Neural cell (in vitro differentiated cells): ENCODE measurements at regions not wholly inside any gene's neighbourhood (a gene's known extent, or its start where the extent isn't known, plus 50 kb on each side); places are given as distances from the start of the nearest gene placed in this dataset.
"Not testable (repeated sequence)": the region's sequence is repeated elsewhere in the genome, so short reads cannot be mapped to it uniquely, and the experiment has no call there.

Experiments
- H2AFZ ChIP-seq: fragments of 200-600, 300-800 bp; sonication (generic), shearing (Covaris generic); 2 replicates; pipeline ENCODE4 v1.6.0; 2014; ENCODE audit warnings: low read depth, mild to moderate bottlenecking, antibody characterized with exemption, low read length, moderate library complexity
- H3F3A ChIP-seq: fragments of 200-600 bp; shearing (Covaris generic); 2 replicates; pipeline ENCODE4 v1.6.1; 2016; ENCODE audit warnings: mild to moderate bottlenecking, moderate library complexity, mixed read lengths, antibody characterized with exemption, low read length; ENCODE audit not compliant: insufficient read depth, poor library complexity, severe bottlenecking
- H3K27ac ChIP-seq: fragments of 200-600, 300-800 bp; sonication (generic), shearing (Covaris generic); 2 replicates; pipeline ENCODE4 v1.5.1; 2014; ENCODE audit warnings: mild to moderate bottlenecking, low read length, moderate library complexity
- H3K27me3 ChIP-seq: fragments of 300-800, 200-600 bp; sonication (generic), shearing (Covaris generic); 2 replicates; pipeline ENCODE4 v1.6.0; 2014; ENCODE audit warnings: mild to moderate bottlenecking, low read depth, low read length, moderate library complexity; ENCODE audit not compliant: insufficient read depth
- H3K36me3 ChIP-seq: fragments of 300-800, 200-600 bp; sonication (generic), shearing (Covaris generic); 2 replicates; pipeline ENCODE4 v1.5.1; 2014; ENCODE audit warnings: mild to moderate bottlenecking, antibody characterized with exemption, low read length, moderate library complexity; ENCODE audit not compliant: insufficient read depth
- H3K4me2 ChIP-seq: fragments of 300-800, 200-600 bp; sonication (generic), shearing (Covaris generic); 2 replicates; pipeline ENCODE4 v1.6.0; 2014; ENCODE audit warnings: mild to moderate bottlenecking, low read length
- H3K4me3 ChIP-seq: fragments of 300-800, 200-600 bp; sonication (generic), shearing (Covaris generic); 2 replicates; pipeline ENCODE4 v1.5.1; 2014; ENCODE audit warnings: mild to moderate bottlenecking, low read length, moderate library complexity
- H3K79me2 ChIP-seq: fragments of 200-600 bp; shearing (Covaris generic); replicated peaks from 2 replicates; pipeline ENCODE4 v1.6.0; 2014; ENCODE audit warnings: mild to moderate bottlenecking, low read length, moderate library complexity; ENCODE audit not compliant: insufficient read depth
- H3K9ac ChIP-seq: fragments of 300-800, 200-600 bp; sonication (generic), shearing (Covaris generic); 2 replicates; pipeline ENCODE4 v1.6.1; 2016; ENCODE audit warnings: mild to moderate bottlenecking, low read length, mixed read lengths
- H3K9me2 ChIP-seq: fragments of 200-600 bp; shearing (Covaris generic); 2 replicates; pipeline ENCODE4 v1.6.1; 2016; ENCODE audit warnings: mild to moderate bottlenecking, low read length, mixed read lengths; ENCODE audit not compliant: insufficient read depth
- H3K9me3 ChIP-seq: fragments of 200-600, 300-800 bp; sonication (generic), shearing (Covaris generic); 2 replicates; pipeline ENCODE4 v1.6.1; 2016; ENCODE audit warnings: mild to moderate bottlenecking, mixed run types, low read length, moderate library complexity, mixed read lengths
- H4K20me1 ChIP-seq: fragments of 200-600 bp; shearing (Covaris generic); 2 replicates; pipeline ENCODE4 v1.6.1; 2016; ENCODE audit warnings: mild to moderate bottlenecking, mixed run types; ENCODE audit not compliant: insufficient read depth
- EP300 ChIP-seq: fragments of 450-650 bp; conservative IDR thresholded peaks from 2 replicates; pipeline ENCODE4 v1.6.1; 2014; ENCODE audit warnings: antibody characterized with exemption, mild to moderate bottlenecking, moderate library complexity; ENCODE audit not compliant: poor library complexity, severe bottlenecking
- EZH2 ChIP-seq: fragments of 200-600, 300-800 bp; shearing (Covaris generic), sonication (generic); IDR thresholded peaks from 2 replicates; pipeline ENCODE4 v1.6.1; 2014; ENCODE audit warnings: antibody characterized with exemption, low read length, borderline replicate concordance, mild to moderate bottlenecking; ENCODE audit not compliant: insufficient read depth, poor library complexity, severe bottlenecking
- MXI1 ChIP-seq: fragments of 450-650 bp; conservative IDR thresholded peaks from 2 replicates; pipeline ENCODE4 v1.6.1; 2014; ENCODE audit warnings: antibody characterized with exemption, mild to moderate bottlenecking; ENCODE audit not compliant: poor library complexity, severe bottlenecking
- POLR2AphosphoS5 ChIP-seq: IDR thresholded peaks from 2 replicates; pipeline ENCODE4 v1.6.1; 2012
- RAD21 ChIP-seq: fragments of 450-650 bp; conservative IDR thresholded peaks from 2 replicates; pipeline ENCODE4 v1.6.1; 2014; ENCODE audit warnings: antibody characterized with exemption, mild to moderate bottlenecking, moderate library complexity
- SMC3 ChIP-seq: fragments of 450-650 bp; conservative IDR thresholded peaks from 2 replicates; pipeline ENCODE4 v1.6.1; 2014; ENCODE audit warnings: antibody characterized with exemption, mild to moderate bottlenecking, moderate library complexity; ENCODE audit not compliant: poor library complexity
- TAF1 ChIP-seq: IDR thresholded peaks from 2 replicates; pipeline ENCODE4 v1.6.1; 2012; ENCODE audit warnings: low read depth
- TF ChIP-seq, protein P1 (sequence below): IDR thresholded peaks from 2 replicates; pipeline ENCODE4 v1.6.1; 2012; ENCODE audit warnings: borderline replicate concordance
- TF ChIP-seq, protein P2 (sequence below): fragments of 450-650 bp; IDR thresholded peaks from 2 replicates; pipeline ENCODE4 v1.5.1; 2014; ENCODE audit warnings: antibody characterized with exemption, mild to moderate bottlenecking, moderate library complexity; ENCODE audit not compliant: poor library complexity, severe bottlenecking

DNA sequence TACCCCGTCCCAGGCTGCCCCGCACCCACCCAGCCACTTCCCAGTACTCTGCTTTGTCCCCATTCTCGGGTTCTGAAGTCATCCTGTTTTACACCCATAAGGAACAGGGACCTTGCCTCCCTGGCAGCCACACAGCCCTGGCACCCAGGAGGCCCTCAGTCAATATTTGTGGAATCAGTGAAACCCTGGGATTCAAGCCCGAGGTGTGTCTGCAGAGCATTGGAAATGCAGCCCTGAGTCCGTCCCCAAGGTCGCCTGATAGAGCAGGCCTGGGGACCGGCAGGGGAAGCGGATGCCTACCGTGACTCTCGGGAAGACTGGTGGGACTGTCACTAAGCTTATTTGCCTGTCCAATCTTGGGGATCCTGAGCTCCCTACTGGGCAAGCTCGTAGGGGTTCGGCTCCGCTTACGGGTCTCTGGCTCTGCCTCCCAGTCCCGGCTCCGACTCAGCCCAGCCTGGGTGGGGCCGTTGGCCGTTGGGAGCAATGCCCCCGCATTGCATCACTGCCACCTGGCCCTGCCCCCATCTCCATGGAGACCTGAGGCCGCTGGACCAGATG, 64.4 kb upstream of the TAMM41 start:
- Histone ChIP-seq H2AFZ (no peak overlapping the region), H3F3A (no peaks in the 10 kb centered on the region), H4K20me1 (no peaks in the 10 kb centered on the region), H3K9me3 (no peaks in the 10 kb centered on the region), H3K36me3 (no peaks in the 10 kb centered on the region), H3K27ac (no peak overlapping the region), H3K4me3 (no peak overlapping the region), H3K27me3 (no peaks in the 10 kb centered on the region), H3K4me2 (no peak overlapping the region), H3K79me2 (no peaks in the 10 kb centered on the region), H3K9ac (no peak overlapping the region), H3K9me2 (no peaks in the 10 kb centered on the region)
- TF ChIP-seq, protein P1, sequence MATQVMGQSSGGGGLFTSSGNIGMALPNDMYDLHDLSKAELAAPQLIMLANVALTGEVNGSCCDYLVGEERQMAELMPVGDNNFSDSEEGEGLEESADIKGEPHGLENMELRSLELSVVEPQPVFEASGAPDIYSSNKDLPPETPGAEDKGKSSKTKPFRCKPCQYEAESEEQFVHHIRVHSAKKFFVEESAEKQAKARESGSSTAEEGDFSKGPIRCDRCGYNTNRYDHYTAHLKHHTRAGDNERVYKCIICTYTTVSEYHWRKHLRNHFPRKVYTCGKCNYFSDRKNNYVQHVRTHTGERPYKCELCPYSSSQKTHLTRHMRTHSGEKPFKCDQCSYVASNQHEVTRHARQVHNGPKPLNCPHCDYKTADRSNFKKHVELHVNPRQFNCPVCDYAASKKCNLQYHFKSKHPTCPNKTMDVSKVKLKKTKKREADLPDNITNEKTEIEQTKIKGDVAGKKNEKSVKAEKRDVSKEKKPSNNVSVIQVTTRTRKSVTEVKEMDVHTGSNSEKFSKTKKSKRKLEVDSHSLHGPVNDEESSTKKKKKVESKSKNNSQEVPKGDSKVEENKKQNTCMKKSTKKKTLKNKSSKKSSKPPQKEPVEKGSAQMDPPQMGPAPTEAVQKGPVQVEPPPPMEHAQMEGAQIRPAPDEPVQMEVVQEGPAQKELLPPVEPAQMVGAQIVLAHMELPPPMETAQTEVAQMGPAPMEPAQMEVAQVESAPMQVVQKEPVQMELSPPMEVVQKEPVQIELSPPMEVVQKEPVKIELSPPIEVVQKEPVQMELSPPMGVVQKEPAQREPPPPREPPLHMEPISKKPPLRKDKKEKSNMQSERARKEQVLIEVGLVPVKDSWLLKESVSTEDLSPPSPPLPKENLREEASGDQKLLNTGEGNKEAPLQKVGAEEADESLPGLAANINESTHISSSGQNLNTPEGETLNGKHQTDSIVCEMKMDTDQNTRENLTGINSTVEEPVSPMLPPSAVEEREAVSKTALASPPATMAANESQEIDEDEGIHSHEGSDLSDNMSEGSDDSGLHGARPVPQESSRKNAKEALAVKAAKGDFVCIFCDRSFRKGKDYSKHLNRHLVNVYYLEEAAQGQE: no peak
- no peak for TF ChIP-seq EP300

DNA sequence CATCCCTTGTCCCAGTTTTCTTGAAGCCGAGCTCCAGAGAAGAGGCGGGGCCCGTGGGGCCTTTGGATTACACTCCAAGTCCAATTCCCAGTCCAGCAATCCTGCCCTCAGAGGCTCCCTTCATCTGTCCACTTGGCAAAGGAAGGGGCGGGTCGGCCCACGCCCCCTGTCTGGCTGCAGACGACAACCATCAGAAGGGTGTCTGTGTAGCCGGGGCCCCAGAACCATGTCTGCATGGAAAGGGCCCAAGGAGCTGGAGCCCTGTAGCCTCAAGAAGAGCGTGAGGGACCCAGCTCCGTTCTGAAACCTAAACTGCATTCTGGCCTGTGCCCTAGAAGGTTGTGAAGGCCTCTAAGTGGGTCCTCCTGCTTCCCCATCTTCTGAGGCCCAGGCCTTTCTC, 65.2 kb upstream of the TAMM41 start:
- not testable (repeated sequence) for H3K36me3 ChIP-seq, H4K20me1 ChIP-seq, H3K9me3 ChIP-seq, H3K27ac ChIP-seq, H3K27me3 ChIP-seq, H3F3A ChIP-seq, H3K4me3 ChIP-seq, H3K9ac ChIP-seq, H3K4me2 ChIP-seq, H2AFZ ChIP-seq, H3K79me2 ChIP-seq, H3K9me2 ChIP-seq

DNA sequence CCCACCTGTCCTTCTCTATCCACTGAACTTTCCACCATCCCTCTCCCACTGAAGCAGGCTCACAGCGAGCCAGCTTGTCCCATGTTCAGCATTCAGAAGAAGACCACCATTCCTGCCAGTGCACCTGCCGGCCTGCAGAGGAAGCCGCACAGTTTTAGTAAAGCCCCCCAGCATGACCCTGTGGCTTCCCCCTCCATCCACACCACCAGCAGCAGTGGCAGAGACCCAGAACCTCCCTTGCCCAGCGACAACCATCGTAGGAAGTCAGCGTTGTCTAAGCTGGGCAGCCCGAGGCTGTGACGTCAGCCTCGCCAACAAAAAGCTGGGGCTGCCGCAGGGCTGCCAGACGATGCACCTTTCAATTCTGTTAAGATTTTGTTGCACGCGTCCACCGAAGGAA, 66.6 kb upstream of the TAMM41 start:
- no peak overlapping the region for H2AFZ ChIP-seq
- no peaks in the 10 kb centered on the region for H3K9me2 ChIP-seq
- H3K9ac ChIP-seq: no peak overlapping the region
- no peaks in the 10 kb centered on the region for H3K36me3 ChIP-seq
- H3K27ac ChIP-seq: no peak overlapping the region
- no peaks in the 10 kb centered on the region for H4K20me1 ChIP-seq
- no peaks in the 10 kb centered on the region for H3K79me2 ChIP-seq
- TF ChIP-seq SMC3: no peak
- no peak for TF ChIP-seq RAD21
- no peak for TF ChIP-seq EZH2
- no peak for TF ChIP-seq TAF1
- no peak for TF ChIP-seq EP300
- TF ChIP-seq, protein P1: no peak
- TF ChIP-seq, protein P2, sequence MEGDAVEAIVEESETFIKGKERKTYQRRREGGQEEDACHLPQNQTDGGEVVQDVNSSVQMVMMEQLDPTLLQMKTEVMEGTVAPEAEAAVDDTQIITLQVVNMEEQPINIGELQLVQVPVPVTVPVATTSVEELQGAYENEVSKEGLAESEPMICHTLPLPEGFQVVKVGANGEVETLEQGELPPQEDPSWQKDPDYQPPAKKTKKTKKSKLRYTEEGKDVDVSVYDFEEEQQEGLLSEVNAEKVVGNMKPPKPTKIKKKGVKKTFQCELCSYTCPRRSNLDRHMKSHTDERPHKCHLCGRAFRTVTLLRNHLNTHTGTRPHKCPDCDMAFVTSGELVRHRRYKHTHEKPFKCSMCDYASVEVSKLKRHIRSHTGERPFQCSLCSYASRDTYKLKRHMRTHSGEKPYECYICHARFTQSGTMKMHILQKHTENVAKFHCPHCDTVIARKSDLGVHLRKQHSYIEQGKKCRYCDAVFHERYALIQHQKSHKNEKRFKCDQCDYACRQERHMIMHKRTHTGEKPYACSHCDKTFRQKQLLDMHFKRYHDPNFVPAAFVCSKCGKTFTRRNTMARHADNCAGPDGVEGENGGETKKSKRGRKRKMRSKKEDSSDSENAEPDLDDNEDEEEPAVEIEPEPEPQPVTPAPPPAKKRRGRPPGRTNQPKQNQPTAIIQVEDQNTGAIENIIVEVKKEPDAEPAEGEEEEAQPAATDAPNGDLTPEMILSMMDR: no peak
- TF ChIP-seq POLR2AphosphoS5: no peak
- no peak for TF ChIP-seq MXI1
- H3K27me3 ChIP-seq: no peaks in the 10 kb centered on the region
- H3K9me3 ChIP-seq: no peaks in the 10 kb centered on the region
- H3K4me2 ChIP-seq: no peak overlapping the region
- no peak overlapping the region for H3K4me3 ChIP-seq
- H3F3A ChIP-seq: no peaks in the 10 kb centered on the region
